ENCODE measurements at regions not wholly inside any gene's neighbourhood (a gene's known extent, or its start where the extent isn't known, plus 50 kb on each side); places are given as distances from the start of the nearest gene placed in this dataset.

- no peak for TF ChIP-seq CTCF (conservative IDR thresholded peaks at IDR 0.05; ENCODE audit: low read length)
- no peak for TF ChIP-seq EZH2phosphoT487 (IDR thresholded peaks at IDR 0.05; ENCODE audit: borderline replicate concordance, low read depth, low read length)
Observed at GRCh38 chr2:38199127-38199526, 123.2 kb upstream of the CYP1B1 start.
